ENCODE measurements at regions not wholly inside any gene's neighbourhood (a gene's known extent, or its start where the extent isn't known, plus 50 kb on each side); places are given as distances from the start of the nearest gene placed in this dataset.

- Mint-ChIP-seq H3K4me1 (ENCODE audit: low read depth) (peaks cover 5% of the 10 kb centered on the region), H3K9me3 (ENCODE audit: low read depth) (no peaks in the 10 kb centered on the region), H3K36me3 (ENCODE audit: insufficient read depth) (no peaks in the 10 kb centered on the region), H3K4me3 (ENCODE audit: low read depth) (no peak overlapping the region), H3K27ac (no peak overlapping the region), H3K27me3 (no peaks in the 10 kb centered on the region)
- no peak for TF ChIP-seq CTCF (IDR thresholded peaks at IDR 0.05; ENCODE audit: unreplicated experiment)
- DNase-seq (ENCODE audit: low spot score, unreplicated experiment) = no peak
Observed at GRCh38 chr9:12988258-12988657, 213.4 kb downstream of the LURAP1L start.

- H3K36me3 Mint-ChIP-seq (ENCODE audit: insufficient read depth) = no peaks in the 10 kb centered on the region
- no peak overlapping the region for H3K4me3 Mint-ChIP-seq (ENCODE audit: low read depth)
- no peak overlapping the region for H3K27ac Mint-ChIP-seq
- no peaks in the 10 kb centered on the region for H3K4me1 Mint-ChIP-seq (ENCODE audit: low read depth)
- no peak for DNase-seq (ENCODE audit: low spot score, unreplicated experiment)
- no peaks in the 10 kb centered on the region for H3K27me3 Mint-ChIP-seq
- no peaks in the 10 kb centered on the region for H3K9me3 Mint-ChIP-seq (ENCODE audit: low read depth)
- TF ChIP-seq CTCF (IDR thresholded peaks at IDR 0.05; ENCODE audit: unreplicated experiment) = no peak
Observed at GRCh38 chr9:12989669-12990068, 214.8 kb downstream of the LURAP1L start.

- Mint-ChIP-seq H3K36me3 (ENCODE audit: insufficient read depth) (no peaks in the 10 kb centered on the region), H3K9me3 (ENCODE audit: low read depth) (no peaks in the 10 kb centered on the region), H3K4me1 (ENCODE audit: low read depth) (no peaks in the 10 kb centered on the region), H3K4me3 (ENCODE audit: low read depth) (no peak overlapping the region), H3K27ac (no peak overlapping the region), H3K27me3 (no peaks in the 10 kb centered on the region)
- TF ChIP-seq CTCF (IDR thresholded peaks at IDR 0.05; ENCODE audit: unreplicated experiment) = no peak
- DNase-seq (ENCODE audit: low spot score, unreplicated experiment) = no peak
Observed at GRCh38 chr9:12993466-12993865, 218.6 kb downstream of the LURAP1L start.

- Mint-ChIP-seq H3K9me3 (ENCODE audit: low read depth) (no peaks in the 10 kb centered on the region), H3K4me1 (ENCODE audit: low read depth) (peaks cover 8% of the 10 kb centered on the region)
Observed at GRCh38 chr9:12997009-12997408, 222.2 kb downstream of the LURAP1L start.

GRCh38 chr9:13001989-13002580 lies 227.3 kb downstream of the LURAP1L start:
- Mint-ChIP-seq H3K9me3 (ENCODE audit: low read depth) (no peaks in the 10 kb centered on the region), H3K4me3 (ENCODE audit: low read depth) (no peak overlapping the region), H3K36me3 (ENCODE audit: insufficient read depth) (no peaks in the 10 kb centered on the region), H3K27ac (no peak overlapping the region), H3K4me1 (ENCODE audit: low read depth) (peaks cover 13% of the 10 kb centered on the region), H3K27me3 (no peaks in the 10 kb centered on the region)
- no peak for DNase-seq (ENCODE audit: low spot score, unreplicated experiment)
- TF ChIP-seq CTCF (IDR thresholded peaks at IDR 0.05; ENCODE audit: unreplicated experiment) = no peak

More at GRCh38 chr9:12997009-12997408, 222.2 kb downstream of the LURAP1L start:
- no peak for DNase-seq (ENCODE audit: low spot score, unreplicated experiment)
- Mint-ChIP-seq H3K4me3 (ENCODE audit: low read depth) (no peak overlapping the region), H3K27ac (no peak overlapping the region), H3K36me3 (ENCODE audit: insufficient read depth) (no peaks in the 10 kb centered on the region), H3K27me3 (no peaks in the 10 kb centered on the region)
- no peak for TF ChIP-seq CTCF (IDR thresholded peaks at IDR 0.05; ENCODE audit: unreplicated experiment)
